Common myeloid progenitor, CD34-positive (primary cell): ENCODE measurements at regions not wholly inside any gene's neighbourhood (a gene's known extent, or its start where the extent isn't known, plus 50 kb on each side); places are given as distances from the start of the nearest gene placed in this dataset.

Experiments
- CTCF ChIA-PET: fragments of 350-600 bp; sonication (Branson Sonifier 250); formaldehyde crosslinking; loops from one replicate; lab custom pipeline; 2021; ENCODE audit warnings: antibody characterized with exemption; lab: Charles Lee
- POLR2A ChIA-PET: fragments of 350-600 bp; sonication (Branson Sonifier 250); formaldehyde crosslinking; loops from one replicate; lab custom pipeline; 2021; ENCODE audit warnings: antibody characterized with exemption; lab: Charles Lee
- DNase-seq, 3 donors: peaks; one replicate each; pipeline versions ENCODE4 v3.0.0 to v3.0.0-alpha.2; 2013
- H3K27ac ChIP-seq, 2 experiments: 1 replicate in 1 of 2; 2 replicates in 1 of 2; pipeline ENCODE4 v1.7.0; 2013; ENCODE audit warnings: inconsistent platforms in 2 of 2, low read length in 2 of 2, mild to moderate bottlenecking in 2 of 2, low read depth in 1 of 2, moderate library complexity in 1 of 2; ENCODE audit not compliant: severe bottlenecking in 2 of 2, insufficient read depth in 1 of 2, poor library complexity in 1 of 2
- H3K27me3 ChIP-seq, 5 experiments: replicated peaks in 2 of 5; 1 replicate in 3 of 5; 2 replicates in 2 of 5; pipeline versions ENCODE4 v1.6.1 to v1.7.0; 2013; ENCODE audit warnings: low read length in 4 of 5, mild to moderate bottlenecking in 2 of 5, moderate library complexity in 2 of 5, inconsistent platforms in 1 of 5; ENCODE audit not compliant: insufficient read depth in 5 of 5, control insufficient read depth in 4 of 5
- H3K36me3 ChIP-seq, 4 experiments: 1 replicate in 2 of 4; 2 replicates in 2 of 4; pipeline versions ENCODE4 v1.6.1 to v1.7.0; 2013; ENCODE audit warnings: low read length in 3 of 4, control low read depth in 1 of 4, mild to moderate bottlenecking in 1 of 4; ENCODE audit not compliant: control insufficient read depth in 4 of 4, insufficient read depth in 4 of 4
- H3K4me1 ChIP-seq, 4 experiments: 1 replicate in 3 of 4; 2 replicates in 1 of 4; pipeline versions ENCODE4 v1.6.1 to v1.7.1; 2013; ENCODE audit warnings: low read length in 3 of 4, mild to moderate bottlenecking in 3 of 4, control low read depth in 1 of 4, inconsistent platforms in 1 of 4, moderate library complexity in 1 of 4; ENCODE audit not compliant: control insufficient read depth in 4 of 4, insufficient read depth in 4 of 4; ENCODE audit errors: control extremely low read depth in 1 of 4
- H3K4me3 ChIP-seq, 7 experiments: 1 replicate in 4 of 7; 2 replicates in 3 of 7; pipeline versions ENCODE4 v1.5.1 to v1.7.0; 2013; ENCODE audit warnings: mild to moderate bottlenecking in 7 of 7, low read length in 6 of 7, moderate library complexity in 6 of 7, inconsistent platforms in 2 of 7, low read depth in 2 of 7, control low read depth in 1 of 7; ENCODE audit not compliant: insufficient read depth in 4 of 7, control insufficient read depth in 1 of 7; ENCODE audit errors: extremely low read depth in 1 of 7
- H3K9me3 ChIP-seq, 5 experiments: 1 replicate in 4 of 5; 2 replicates in 1 of 5; pipeline versions ENCODE4 v1.6.1 to v1.7.1; 2013; ENCODE audit warnings: low read length in 4 of 5, mild to moderate bottlenecking in 2 of 5, inconsistent platforms in 1 of 5, low read depth in 1 of 5, moderate library complexity in 1 of 5; ENCODE audit not compliant: control insufficient read depth in 4 of 5, insufficient read depth in 2 of 5; ENCODE audit errors: control extremely low read depth in 1 of 5
- whole genome bisulfite sequencing: methylation state at CpG from one replicate; pipeline ENCODE4 v1.1.5; 2013; ENCODE audit not compliant: insufficient coverage; 5-methylcytosine and 5-hydroxymethylcytosine counted together

GRCh38 chr7:35386816-35387706, 133.2 kb upstream of the TBX20 start:
- POLR2A ChIA-PET: no interaction called here
- Histone ChIP-seq H3K4me3 (no peak overlapping the region), H3K9me3 (no peaks in the 10 kb centered on the region), H3K27me3 (peaks cover 0 to 2% (median 0%) of the 10 kb centered on the region in 5 experiments), H3K36me3 (no peaks in the 10 kb centered on the region), H3K27ac (no peak overlapping the region), H3K4me1 (no peaks in the 10 kb centered on the region)
- CTCF ChIA-PET: no interaction called here
- WGBS: 98% methylated on average over 8 of the region's 12 CpGs
- no peak for DNase-seq

GRCh38 chr7:35386082-35386815, 132.3 kb upstream of the TBX20 start:
- Histone ChIP-seq H3K4me1 (no peaks in the 10 kb centered on the region), H3K36me3 (no peaks in the 10 kb centered on the region), H3K9me3 (no peaks in the 10 kb centered on the region), H3K27me3 (peaks cover 0 to 2% (median 0%) of the 10 kb centered on the region in 5 experiments), H3K27ac (no peak overlapping the region), H3K4me3 (no peak overlapping the region)
- ChIA-PET POLR2A (no interaction called here), CTCF (no interaction called here)
- WGBS: 97% methylated on average over 7 of the region's 8 CpGs
- no peak for DNase-seq

GRCh38 chr7:35384761-35385700, 131.1 kb upstream of the TBX20 start:
- WGBS: 98% methylated on average over 10 of the region's 10 CpGs
- no peak for DNase-seq

GRCh38 chr7:35380739-35381224, 126.9 kb upstream of the TBX20 start:
- peak in 2 of 3 donors; percentile 8 to 21 for DNase-seq
- CTCF ChIA-PET: no interaction called here

More at GRCh38 chr7:35384761-35385700, 131.1 kb upstream of the TBX20 start:
- no peak overlapping the region for H3K4me3 ChIP-seq
- POLR2A ChIA-PET: no interaction called here
- no peak overlapping the region for H3K27ac ChIP-seq
- CTCF ChIA-PET: interaction anchor here (1.5 kb wide), 1 partner anchor 13 kb away, joined by 3 read pairs; no protein-coding TSS in a partner anchor
- no peaks in the 10 kb centered on the region for H3K9me3 ChIP-seq
- H3K36me3 ChIP-seq: no peaks in the 10 kb centered on the region
- H3K27me3 ChIP-seq: peaks cover 0 to 2% (median 0%) of the 10 kb centered on the region in 5 experiments
- peaks cover 0 to 4% (median 2%) of the 10 kb centered on the region in 4 experiments for H3K4me1 ChIP-seq

GRCh38 chr7:35379481-35379880, 125.6 kb upstream of the TBX20 start:
- no peak for DNase-seq
- WGBS: 94% methylated on average over 2 of the region's 3 CpGs
- Histone ChIP-seq H3K36me3 (no peaks in the 10 kb centered on the region), H3K27ac (no peak overlapping the region), H3K27me3 (no peaks in the 10 kb centered on the region), H3K4me1 (peaks cover 0 to 4% (median 2%) of the 10 kb centered on the region in 4 experiments), H3K9me3 (no peaks in the 10 kb centered on the region), H3K4me3 (no peak overlapping the region)
- ChIA-PET CTCF (interaction anchor here (0.8 kb wide), 2 partner anchors 8 to 23 kb away, joined by 3 read pairs; no protein-coding TSS in a partner anchor), POLR2A (no interaction called here)

More at GRCh38 chr7:35380739-35381224, 126.9 kb upstream of the TBX20 start:
- POLR2A ChIA-PET: no interaction called here
- 100% methylated on average over 5 of the region's 6 CpGs for WGBS
- Histone ChIP-seq H3K4me1 (peaks cover 0 to 4% (median 2%) of the 10 kb centered on the region in 4 experiments), H3K36me3 (no peaks in the 10 kb centered on the region), H3K27ac (no peak overlapping the region), H3K4me3 (no peak overlapping the region), H3K9me3 (no peaks in the 10 kb centered on the region), H3K27me3 (no peaks in the 10 kb centered on the region)

- Histone ChIP-seq H3K9me3 (peaks cover 0 to 7% (median 1%) of the 10 kb centered on the region in 5 experiments), H3K4me3 (no peak overlapping the region), H3K4me1 (peaks cover 0 to 2% (median under 1%) of the 10 kb centered on the region in 4 experiments), H3K36me3 (no peaks in the 10 kb centered on the region), H3K27me3 (peaks cover 0 to 2% (median 0%) of the 10 kb centered on the region in 5 experiments), H3K27ac (no peak overlapping the region)
- ChIA-PET POLR2A (no interaction called here), CTCF (no interaction called here)
- 83% methylated on average over 4 of the region's 5 CpGs for WGBS
- DNase-seq: no peak
Observed at GRCh38 chr7:35375516-35375915, 121.6 kb upstream of the TBX20 start.
